Progenitor cell of endocrine pancreas (in vitro differentiated cells): ENCODE measurements at regions not wholly inside any gene's neighbourhood (a gene's known extent, or its start where the extent isn't known, plus 50 kb on each side); places are given as distances from the start of the nearest gene placed in this dataset.
"Not testable (repeated sequence)": the region's sequence is repeated elsewhere in the genome, so short reads cannot be mapped to it uniquely, and the experiment has no call there.

ENCODE experiments used
- DNase-seq: peaks from one replicate; pipeline ENCODE4 v3.0.0; 2021; ENCODE audit warnings: low spot score; ENCODE audit not compliant: unreplicated experiment
- H3K27ac Mint-ChIP-seq: 2 replicates; pipeline ENCODE4 v1.8.0; 2021; ENCODE audit warnings: mild to moderate bottlenecking, moderate library complexity, mixed read lengths
- H3K27me3 Mint-ChIP-seq: 2 replicates; pipeline ENCODE4 v1.8.0; 2021; ENCODE audit warnings: mixed read lengths
- H3K36me3 Mint-ChIP-seq: 2 replicates; pipeline ENCODE4 v1.8.0; 2022; ENCODE audit warnings: mixed read lengths; ENCODE audit not compliant: insufficient read depth
- H3K4me1 Mint-ChIP-seq: 2 replicates; pipeline ENCODE4 v1.8.0; 2021; ENCODE audit warnings: low read depth, mixed read lengths
- H3K4me3 Mint-ChIP-seq: 2 replicates; pipeline ENCODE4 v1.8.0; 2021; ENCODE audit warnings: low read depth, mild to moderate bottlenecking, moderate library complexity, mixed read lengths
- H3K9me3 Mint-ChIP-seq: 2 replicates; pipeline ENCODE4 v1.8.0; 2021; ENCODE audit warnings: low read depth, mixed read lengths
- CTCF ChIP-seq: fragments of 200-600 bp; sonication (generic); IDR thresholded peaks from one replicate; pipeline ENCODE4 v1.5.0; 2021; ENCODE audit warnings: antibody characterized with exemption, mild to moderate bottlenecking; ENCODE audit not compliant: unreplicated experiment

- no peak for TF ChIP-seq CTCF
Observed at GRCh38 chr14:59137256-59137655, 51.2 kb upstream of the DAAM1 start.

GRCh38 chr14:59138576-59138975 lies 49.9 kb upstream of the DAAM1 start:
- H3K27ac Mint-ChIP-seq, H3K27me3 Mint-ChIP-seq, H3K4me1 Mint-ChIP-seq, DNase-seq, H3K4me3 Mint-ChIP-seq, H3K36me3 Mint-ChIP-seq, H3K9me3 Mint-ChIP-seq: not testable (repeated sequence)

More at GRCh38 chr14:59137256-59137655, 51.2 kb upstream of the DAAM1 start:
- no peaks in the 10 kb centered on the region for H3K36me3 Mint-ChIP-seq
- no peaks in the 10 kb centered on the region for H3K9me3 Mint-ChIP-seq
- H3K27me3 Mint-ChIP-seq: peaks cover 9% of the 10 kb centered on the region
- no peak overlapping the region for H3K27ac Mint-ChIP-seq
- DNase-seq: no peak
- peaks cover 7% of the 10 kb centered on the region for H3K4me1 Mint-ChIP-seq
- no peak overlapping the region for H3K4me3 Mint-ChIP-seq
